GM18951 (cell line): ENCODE measurements at regions not wholly inside any gene's neighbourhood (a gene's known extent, or its start where the extent isn't known, plus 50 kb on each side); places are given as distances from the start of the nearest gene placed in this dataset.

ENCODE experiments used
- POLR2A ChIP-seq: IDR thresholded peaks from 4 replicates; pipeline ENCODE4 v1.6.1; 2011; ENCODE audit warnings: mild to moderate bottlenecking; ENCODE audit not compliant: insufficient read length, insufficient read depth; ENCODE audit errors: extremely low read depth
- in situ Hi-C: fragments of 300-500 bp; cut with MboI; formaldehyde crosslinking; loops from one replicate; pipeline ENCODE4 v1.12.0; 2022; ENCODE audit warnings: low sequenced_read_pairs, mixed read lengths, inconsistent platforms; ENCODE audit not compliant: unreplicated experiment

GRCh38 chr1:5812295-5812694 is 179.9 kb downstream of the NPHP4 start:
- in situ Hi-C loops: no loop called here
- TF ChIP-seq POLR2A: no peak

DNA sequence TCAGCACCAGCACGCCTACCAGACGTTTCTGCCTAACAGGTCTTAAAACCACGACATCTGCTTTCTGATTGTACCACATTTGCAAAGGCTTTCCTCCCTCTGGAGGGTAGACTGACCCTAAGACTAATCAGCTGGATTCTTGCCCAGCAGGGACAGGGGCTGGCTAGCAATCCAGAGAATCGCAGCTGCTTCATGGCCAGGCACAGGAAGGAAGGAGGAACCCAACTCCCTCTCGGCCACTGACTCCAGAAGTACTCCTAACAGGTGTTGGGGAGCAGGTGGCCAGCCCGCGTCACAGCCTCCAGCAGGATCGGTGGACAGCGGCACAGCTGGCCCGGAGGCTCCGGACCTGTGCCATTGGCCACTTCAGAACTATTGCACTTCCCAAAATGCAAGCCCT is 180.8 kb downstream of the NPHP4 start:
- no peak for TF ChIP-seq POLR2A
- in situ Hi-C loops: no loop called here

DNA sequence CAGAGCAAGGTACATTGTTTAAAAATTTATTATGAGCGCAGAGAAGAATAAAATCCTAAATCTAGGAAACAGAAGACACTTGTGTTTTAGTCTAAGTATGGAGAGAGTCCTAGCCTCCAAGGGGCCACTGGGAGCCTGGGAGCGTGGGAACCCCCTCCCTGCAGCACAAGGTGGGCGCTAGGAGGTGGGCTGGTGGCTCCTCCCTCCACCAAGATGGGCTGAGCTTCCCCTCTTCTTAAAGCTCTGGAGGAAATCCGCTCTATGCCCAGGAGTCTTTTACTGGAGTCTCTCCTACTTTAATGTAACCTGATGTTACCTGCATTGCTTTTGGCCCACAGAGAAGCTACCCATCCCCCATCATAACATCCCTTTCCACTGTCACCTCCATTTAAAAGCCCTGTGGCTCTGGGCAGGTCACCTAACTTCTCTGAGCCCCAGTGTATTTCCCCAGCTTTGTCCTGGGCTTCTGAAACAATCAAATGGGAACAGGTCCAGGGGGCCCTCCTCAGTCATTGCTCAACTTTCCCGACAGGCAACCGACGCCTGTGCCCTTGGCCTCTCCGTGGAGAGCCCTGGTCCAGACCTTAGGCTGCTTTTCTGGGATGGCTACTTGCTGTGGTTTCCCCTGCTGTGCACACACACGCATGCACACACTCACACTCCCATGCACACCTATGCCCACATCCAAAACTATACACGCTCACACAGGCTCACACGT is 181.5 kb downstream of the NPHP4 start:
- no peak for TF ChIP-seq POLR2A
- in situ Hi-C loops: no loop called here

DNA sequence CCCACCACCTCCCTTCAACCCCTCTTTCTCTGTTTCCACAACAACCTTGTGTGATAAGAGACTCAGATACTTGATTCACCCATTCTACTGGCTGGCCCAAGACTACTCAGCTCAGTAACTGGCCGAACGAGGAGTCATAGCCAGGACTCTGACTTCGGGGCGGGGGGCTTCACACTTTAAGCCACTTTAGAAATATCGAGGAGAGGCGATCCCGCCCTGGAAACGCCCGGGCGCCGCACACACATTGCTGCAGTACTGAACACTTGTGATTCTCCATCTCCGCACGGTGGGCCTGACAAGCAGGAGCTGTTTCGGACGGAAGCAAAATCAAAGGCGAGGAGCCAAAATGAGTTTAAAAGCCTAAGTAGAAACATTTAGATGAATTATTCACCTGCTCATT is 182.1 kb downstream of the NPHP4 start:
- in situ Hi-C loops: no loop called here
- no peak for TF ChIP-seq POLR2A

- no peak for TF ChIP-seq POLR2A
- in situ Hi-C loops: no loop called here
These were observed 182.9 kb downstream of the NPHP4 start for GRCh38 chr1:5809207-5809788.

- no peak for TF ChIP-seq POLR2A
- in situ Hi-C loops: no loop called here
These were observed 188.4 kb downstream of the NPHP4 start for GRCh38 chr1:5803851-5804250.

- TF ChIP-seq POLR2A: no peak
- in situ Hi-C loops: no loop called here
These were observed 189.6 kb downstream of the NPHP4 start for GRCh38 chr1:5802606-5803005.

DNA sequence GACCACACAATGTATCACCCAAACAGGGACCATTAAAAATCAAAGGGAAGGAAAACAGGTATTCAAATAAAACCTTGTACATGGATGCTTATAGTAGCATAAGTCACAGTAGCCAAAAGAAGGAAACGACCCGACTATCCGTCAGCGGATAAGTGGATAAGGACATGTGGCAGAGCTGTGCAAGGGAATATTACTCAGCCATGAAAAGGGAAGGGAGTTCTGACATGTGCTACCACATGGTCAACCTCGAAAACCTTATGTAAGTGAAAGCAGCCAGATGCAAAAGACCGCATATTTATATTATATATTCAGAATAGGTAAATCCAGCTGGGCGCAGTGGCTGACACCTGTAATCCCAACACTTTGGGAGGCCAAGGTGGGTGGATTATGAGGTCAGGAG is 193.3 kb downstream of the NPHP4 start:
- in situ Hi-C loops: no loop called here
- no peak for TF ChIP-seq POLR2A

DNA sequence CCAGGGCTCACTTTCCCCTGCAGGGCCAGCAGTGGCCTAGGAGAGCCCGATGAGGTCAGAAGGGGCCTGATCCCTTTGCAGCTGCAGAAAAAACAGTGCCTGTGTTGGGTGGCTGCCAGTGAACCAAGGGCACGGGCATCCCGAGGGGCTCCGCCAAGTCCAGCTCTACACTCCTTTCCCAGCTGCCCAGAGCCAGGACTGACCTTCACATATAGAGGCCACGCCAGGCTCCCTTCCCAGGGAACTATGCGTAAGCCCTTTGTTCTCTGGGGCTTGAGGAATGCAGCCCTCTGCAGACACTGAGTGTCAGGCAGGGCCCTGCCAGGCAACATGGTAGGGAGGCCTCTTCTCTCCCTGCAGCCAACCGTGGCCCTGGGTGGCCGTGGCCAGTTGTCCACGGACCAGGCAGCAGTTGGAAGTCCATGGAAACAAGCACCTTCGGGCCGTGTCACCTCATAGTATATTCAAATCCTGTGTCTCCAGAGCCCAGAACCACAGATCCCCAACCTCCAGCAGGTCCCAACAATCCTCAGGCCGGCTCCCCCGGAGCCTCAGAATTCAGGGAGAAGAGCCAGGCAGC is 194.0 kb downstream of the NPHP4 start:
- no peak for TF ChIP-seq POLR2A
- in situ Hi-C loops: no loop called here

GRCh38 chr1:5796028-5796427 is 196.2 kb downstream of the NPHP4 start:
- no peak for TF ChIP-seq POLR2A
- in situ Hi-C loops: no loop called here

GRCh38 chr1:5794279-5794678 is 197.9 kb downstream of the NPHP4 start:
- no peak for TF ChIP-seq POLR2A
- in situ Hi-C loops: no loop called here

DNA sequence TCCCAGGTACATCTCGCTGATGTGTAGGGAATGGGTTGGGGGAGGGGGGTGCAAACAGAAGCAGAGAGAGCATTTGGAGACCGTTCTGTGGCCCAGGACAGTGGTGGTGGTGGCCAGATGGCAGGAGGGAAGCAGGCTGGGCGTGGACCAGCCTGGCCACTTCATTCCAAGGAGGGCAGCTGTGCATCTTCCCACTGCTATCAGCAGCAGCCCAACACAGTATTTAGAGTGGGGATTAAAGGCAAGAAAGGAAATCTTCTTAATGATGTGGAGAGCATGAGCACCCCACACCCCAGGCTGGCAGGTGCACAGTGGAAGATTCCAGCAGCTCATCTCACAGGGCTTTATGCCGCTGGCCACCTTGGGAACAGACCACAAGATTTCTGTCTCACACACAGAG is 198.7 kb downstream of the NPHP4 start:
- no peak for TF ChIP-seq POLR2A
- in situ Hi-C loops: no loop called here

DNA sequence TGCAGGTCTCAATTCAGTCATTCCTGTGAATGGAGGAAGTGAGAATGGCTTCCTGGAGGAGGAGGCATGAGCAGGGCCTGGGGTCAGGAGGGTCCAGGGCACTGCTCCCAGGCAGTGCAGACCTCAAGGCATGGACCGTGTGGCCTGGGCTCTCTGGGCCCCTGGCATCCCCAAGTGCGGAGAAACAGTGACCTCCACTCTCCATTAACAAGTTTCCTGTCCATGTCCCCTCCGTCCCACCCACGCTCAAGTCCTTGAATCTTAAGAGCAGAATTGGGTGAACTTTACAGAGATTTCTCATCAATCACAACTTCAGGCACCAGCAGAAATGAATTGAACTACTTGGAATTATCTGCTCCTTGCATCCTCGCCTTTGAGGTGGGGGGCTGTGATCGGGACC is 211.1 kb downstream of the NPHP4 start:
- in situ Hi-C loops: no loop called here
- no peak for TF ChIP-seq POLR2A

- in situ Hi-C loops: no loop called here
- TF ChIP-seq POLR2A: no peak
These were observed 211.9 kb downstream of the NPHP4 start for GRCh38 chr1:5780324-5780716.
